Transverse colon (tissue), 4 donors: ENCODE measurements at regions not wholly inside any gene's neighbourhood (a gene's known extent, or its start where the extent isn't known, plus 50 kb on each side); places are given as distances from the start of the nearest gene placed in this dataset.

ENCODE experiments used
- CTCF ChIP-seq, 5 experiments: fragments of 200-600 bp in 3 of 5; fragments of 450-650 bp in 2 of 5; sonication (generic) in 3 of 5; IDR thresholded peaks; 1 replicate in 2 of 5; 2 replicates in 3 of 5; pipeline ENCODE4 v1.5.1; 2016 to 2017; ENCODE audit warnings: antibody characterized with exemption in 5 of 5, inconsistent platforms in 3 of 5, mild to moderate bottlenecking in 2 of 5, moderate library complexity in 1 of 5
- EP300 ChIP-seq: sonication (generic); formaldehyde crosslinking; IDR thresholded peaks from one replicate; pipeline ENCODE4 v1.6.1; 2017; ENCODE audit warnings: antibody characterized with exemption, low read depth
- POLR2A ChIP-seq: fragments of 450-650 bp; IDR thresholded peaks from one replicate; pipeline ENCODE4 v1.6.1; 2016; ENCODE audit warnings: antibody characterized with exemption, mild to moderate bottlenecking, moderate library complexity
- POLR2AphosphoS5 ChIP-seq, 3 donors: sonication (generic); formaldehyde crosslinking; IDR thresholded peaks; one replicate each; pipeline ENCODE4 v1.6.1; 2016; ENCODE audit warnings: antibody characterized with exemption in 3 of 3

- TF ChIP-seq CTCF (IDR thresholded peaks at IDR 0.05) (no peak), POLR2A (no peak), POLR2AphosphoS5 (IDR thresholded peaks at IDR 0.05) (no peak), EP300 (no peak)
Observed at GRCh38 chr18:8529609-8530008, 79.6 kb upstream of the RAB12 start.
